ENCODE measurements at regions not wholly inside any gene's neighbourhood (a gene's known extent, or its start where the extent isn't known, plus 50 kb on each side); places are given as distances from the start of the nearest gene placed in this dataset.

- TF ChIP-seq, protein P1, sequence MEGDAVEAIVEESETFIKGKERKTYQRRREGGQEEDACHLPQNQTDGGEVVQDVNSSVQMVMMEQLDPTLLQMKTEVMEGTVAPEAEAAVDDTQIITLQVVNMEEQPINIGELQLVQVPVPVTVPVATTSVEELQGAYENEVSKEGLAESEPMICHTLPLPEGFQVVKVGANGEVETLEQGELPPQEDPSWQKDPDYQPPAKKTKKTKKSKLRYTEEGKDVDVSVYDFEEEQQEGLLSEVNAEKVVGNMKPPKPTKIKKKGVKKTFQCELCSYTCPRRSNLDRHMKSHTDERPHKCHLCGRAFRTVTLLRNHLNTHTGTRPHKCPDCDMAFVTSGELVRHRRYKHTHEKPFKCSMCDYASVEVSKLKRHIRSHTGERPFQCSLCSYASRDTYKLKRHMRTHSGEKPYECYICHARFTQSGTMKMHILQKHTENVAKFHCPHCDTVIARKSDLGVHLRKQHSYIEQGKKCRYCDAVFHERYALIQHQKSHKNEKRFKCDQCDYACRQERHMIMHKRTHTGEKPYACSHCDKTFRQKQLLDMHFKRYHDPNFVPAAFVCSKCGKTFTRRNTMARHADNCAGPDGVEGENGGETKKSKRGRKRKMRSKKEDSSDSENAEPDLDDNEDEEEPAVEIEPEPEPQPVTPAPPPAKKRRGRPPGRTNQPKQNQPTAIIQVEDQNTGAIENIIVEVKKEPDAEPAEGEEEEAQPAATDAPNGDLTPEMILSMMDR (IDR thresholded peaks at IDR 0.05; ENCODE audit: insufficient read depth, low read depth, low read length) = no peak
- TF ChIP-seq EZH2 (IDR thresholded peaks at IDR 0.05; ENCODE audit: insufficient read depth, low read length) = no peak
Observed at GRCh38 chr11:104784684-104785460, 113.4 kb downstream of the CASP12 start.
